Hepatocyte (in vitro differentiated cells): ENCODE measurements at regions not wholly inside any gene's neighbourhood (a gene's known extent, or its start where the extent isn't known, plus 50 kb on each side); places are given as distances from the start of the nearest gene placed in this dataset.

Source experiments
- DNase-seq: peaks from one replicate; pipeline ENCODE4 v3.0.0-alpha.2; 2016; ENCODE audit warnings: low spot score
- H2AFZ ChIP-seq: fragments of 200-600 bp; sonication (generic); 2 replicates; pipeline ENCODE4 v1.6.0; 2016; ENCODE audit warnings: antibody characterized with exemption, mild to moderate bottlenecking
- H3K27ac ChIP-seq: fragments of 200-600 bp; sonication (generic); 2 replicates; pipeline ENCODE4 v1.5.1; 2016; ENCODE audit warnings: mild to moderate bottlenecking
- H3K27me3 ChIP-seq: fragments of 200-600 bp; sonication (generic); 2 replicates; pipeline ENCODE4 v1.6.1; 2016
- H3K36me3 ChIP-seq: fragments of 200-600 bp; sonication (generic); replicated peaks from 2 replicates; pipeline ENCODE4 v1.5.1; 2016; ENCODE audit warnings: low read depth; ENCODE audit not compliant: insufficient read depth
- H3K4me1 ChIP-seq: fragments of 200-600 bp; sonication (generic); 2 replicates; pipeline ENCODE4 v1.5.1; 2016; ENCODE audit warnings: mild to moderate bottlenecking, moderate library complexity; ENCODE audit not compliant: insufficient read depth
- H3K4me2 ChIP-seq: fragments of 200-600 bp; sonication (generic); 2 replicates; pipeline ENCODE4 v1.6.0; 2016
- H3K4me3 ChIP-seq: fragments of 200-600 bp; sonication (generic); 2 replicates; pipeline ENCODE4 v1.5.1; 2016; ENCODE audit warnings: mild to moderate bottlenecking
- H3K79me2 ChIP-seq: fragments of 200-600 bp; sonication (generic); 2 replicates; pipeline ENCODE4 v1.6.0; 2017; ENCODE audit warnings: mild to moderate bottlenecking
- H3K9me2 ChIP-seq: fragments of 200-600 bp; sonication (generic); replicated peaks from 2 replicates; pipeline ENCODE4 v1.6.0; 2017; ENCODE audit warnings: mild to moderate bottlenecking; ENCODE audit not compliant: insufficient read depth
- H3K9me3 ChIP-seq: fragments of 200-600 bp; sonication (generic); 2 replicates; pipeline ENCODE4 v1.5.1; 2016; ENCODE audit warnings: low read depth, mild to moderate bottlenecking
- H4K20me1 ChIP-seq: fragments of 200-600 bp; sonication (generic); 2 replicates; pipeline ENCODE4 v1.6.0; 2016; ENCODE audit warnings: mild to moderate bottlenecking; ENCODE audit not compliant: insufficient read depth, poor library complexity, severe bottlenecking
- CTCF ChIP-seq: fragments of 200-600 bp; sonication (generic); IDR thresholded peaks from 2 replicates; pipeline ENCODE4 v1.5.1; 2016; ENCODE audit warnings: antibody characterized with exemption, mild to moderate bottlenecking; ENCODE audit not compliant: poor library complexity
- EZH2 ChIP-seq: fragments of 200-600 bp; sonication (generic); IDR thresholded peaks from 2 replicates; pipeline ENCODE4 v1.6.1; 2016; ENCODE audit warnings: antibody characterized with exemption, mild to moderate bottlenecking, borderline replicate concordance
- EZH2phosphoT487 ChIP-seq: fragments of 200-600 bp; sonication (generic); IDR thresholded peaks from one replicate; pipeline ENCODE4 v1.6.1; 2018; ENCODE audit warnings: antibody characterized with exemption, mild to moderate bottlenecking, low read depth, moderate library complexity; ENCODE audit not compliant: unreplicated experiment, severe bottlenecking
- WGBS: methylation state at CpG from one replicate; pipeline ENCODE4 v1.1.6; 2016; ENCODE audit warnings: low lambda C conversion rate; ENCODE audit errors: missing lambda C conversion rate; 5-methylcytosine and 5-hydroxymethylcytosine counted together

- 93% methylated on average over 5 of the region's 5 CpGs for WGBS
- no peak overlapping the region for H3K4me2 ChIP-seq
- H4K20me1 ChIP-seq: no peaks in the 10 kb centered on the region
- TF ChIP-seq EZH2phosphoT487 (no peak), EZH2 (no peak), CTCF (no peak)
- H3K4me3 ChIP-seq: no peak overlapping the region
- no peaks in the 10 kb centered on the region for H3K36me3 ChIP-seq
- no peaks in the 10 kb centered on the region for H3K4me1 ChIP-seq
- H3K27me3 ChIP-seq: no peaks in the 10 kb centered on the region
- H3K79me2 ChIP-seq: no peaks in the 10 kb centered on the region
- no peak overlapping the region for H2AFZ ChIP-seq
- DNase-seq: no peak
- H3K9me2 ChIP-seq: no peaks in the 10 kb centered on the region
- H3K27ac ChIP-seq: no peak overlapping the region
- no peaks in the 10 kb centered on the region for H3K9me3 ChIP-seq
Measured at GRCh38 chr2:158735822-158736580, 59.1 kb upstream of the DAPL1 start.

GRCh38 chr2:158738363-158738762, 56.8 kb upstream of the DAPL1 start:
- H4K20me1 ChIP-seq: no peaks in the 10 kb centered on the region
- WGBS: 92% methylated on average over 5 of the region's 5 CpGs
- H2AFZ ChIP-seq: no peak overlapping the region
- no peak overlapping the region for H3K4me2 ChIP-seq
- H3K4me3 ChIP-seq: no peak overlapping the region
- no peaks in the 10 kb centered on the region for H3K9me3 ChIP-seq
- no peak overlapping the region for H3K27ac ChIP-seq
- H3K79me2 ChIP-seq: no peaks in the 10 kb centered on the region
- DNase-seq: no peak
- no peaks in the 10 kb centered on the region for H3K36me3 ChIP-seq
- H3K4me1 ChIP-seq: no peaks in the 10 kb centered on the region
- TF ChIP-seq EZH2: no peak
- no peak for TF ChIP-seq EZH2phosphoT487
- no peak for TF ChIP-seq CTCF
- no peaks in the 10 kb centered on the region for H3K27me3 ChIP-seq
- H3K9me2 ChIP-seq: no peaks in the 10 kb centered on the region

GRCh38 chr2:158740127-158740526, 55.0 kb upstream of the DAPL1 start:
- no peak overlapping the region for H3K4me2 ChIP-seq
- no peak overlapping the region for H3K27ac ChIP-seq
- H3K9me3 ChIP-seq: no peaks in the 10 kb centered on the region
- H3K79me2 ChIP-seq: no peaks in the 10 kb centered on the region
- DNase-seq: no peak
- H4K20me1 ChIP-seq: no peaks in the 10 kb centered on the region
- no peaks in the 10 kb centered on the region for H3K36me3 ChIP-seq
- no peak overlapping the region for H3K4me3 ChIP-seq
- no peaks in the 10 kb centered on the region for H3K4me1 ChIP-seq
- no peaks in the 10 kb centered on the region for H3K9me2 ChIP-seq
- no peak for TF ChIP-seq CTCF
- TF ChIP-seq EZH2phosphoT487: no peak
- TF ChIP-seq EZH2: no peak
- no peak overlapping the region for H2AFZ ChIP-seq
- 78% methylated on average over 5 of the region's 5 CpGs for WGBS
- H3K27me3 ChIP-seq: no peaks in the 10 kb centered on the region
